Tibial artery (tissue), 4 donors: ENCODE measurements at regions not wholly inside any gene's neighbourhood (a gene's known extent, or its start where the extent isn't known, plus 50 kb on each side); places are given as distances from the start of the nearest gene placed in this dataset.

Experiments used
- DNase-seq, 2 donors: peaks; one replicate each; pipeline ENCODE4 v3.0.0-alpha.2; 2019
- H3K27ac ChIP-seq, 2 donors: fragments of 200-600 bp; sonication (generic) in 1 of 2; 1 replicate in 1 of 2; 2 replicates in 1 of 2; pipeline ENCODE4 v1.5.1; 2018 to 2019; ENCODE audit warnings: mild to moderate bottlenecking in 1 of 2
- H3K27me3 ChIP-seq, 2 donors: fragments of 200-600 bp; sonication (generic) in 1 of 2; one replicate each; pipeline versions ENCODE4 v1.5.1 to v1.6.0; 2016 to 2019
- H3K36me3 ChIP-seq, 3 donors: fragments of 200-600 bp; sonication (generic) in 2 of 3; one replicate each; pipeline ENCODE4 v1.5.1; 2016 to 2019; ENCODE audit warnings: mild to moderate bottlenecking in 2 of 3
- H3K4me1 ChIP-seq, 4 donors: fragments of 200-600 bp; sonication (generic) in 2 of 4; 1 replicate in 3 of 4; 2 replicates in 1 of 4; pipeline ENCODE4 v1.5.1; 2016 to 2019
- H3K4me3 ChIP-seq, 2 donors: fragments of 200-600 bp; sonication (generic) in 1 of 2; 1 replicate in 1 of 2; 2 replicates in 1 of 2; pipeline ENCODE4 v1.5.1; 2018 to 2019; ENCODE audit warnings: mild to moderate bottlenecking in 2 of 2
- H3K9me3 ChIP-seq, 3 donors: fragments of 200-600 bp; sonication (generic) in 1 of 3; one replicate each; pipeline ENCODE4 v1.5.1; 2016 to 2019
- intact Hi-C: fragments of 100-400 bp; cut with DNase I; formaldehyde crosslinking; loops from one replicate; pipeline ENCODE4 v1.15.0; 2023; ENCODE audit warnings: low total_unique reads
- TF ChIP-seq, protein P1 (sequence below), 2 experiments: fragments of 200-600 bp in 1 of 2; fragments of 450-650 bp in 1 of 2; IDR thresholded peaks; one replicate each; pipeline ENCODE4 v1.5.1; 2017 to 2019; ENCODE audit warnings: antibody characterized with exemption in 2 of 2, mild to moderate bottlenecking in 1 of 2, moderate library complexity in 1 of 2

GRCh38 chr17:52213451-52213850 is 54.9 kb upstream of the CA10 start:
- Histone ChIP-seq H3K4me1 (no peaks in the 10 kb centered on the region), H3K4me3 (no peak overlapping the region), H3K27ac (no peak overlapping the region), H3K27me3 (no peaks in the 10 kb centered on the region), H3K9me3 (no peaks in the 10 kb centered on the region), H3K36me3 (no peaks in the 10 kb centered on the region)
- intact Hi-C loops: no loop called here
- DNase-seq: no peak
- TF ChIP-seq, protein P1, sequence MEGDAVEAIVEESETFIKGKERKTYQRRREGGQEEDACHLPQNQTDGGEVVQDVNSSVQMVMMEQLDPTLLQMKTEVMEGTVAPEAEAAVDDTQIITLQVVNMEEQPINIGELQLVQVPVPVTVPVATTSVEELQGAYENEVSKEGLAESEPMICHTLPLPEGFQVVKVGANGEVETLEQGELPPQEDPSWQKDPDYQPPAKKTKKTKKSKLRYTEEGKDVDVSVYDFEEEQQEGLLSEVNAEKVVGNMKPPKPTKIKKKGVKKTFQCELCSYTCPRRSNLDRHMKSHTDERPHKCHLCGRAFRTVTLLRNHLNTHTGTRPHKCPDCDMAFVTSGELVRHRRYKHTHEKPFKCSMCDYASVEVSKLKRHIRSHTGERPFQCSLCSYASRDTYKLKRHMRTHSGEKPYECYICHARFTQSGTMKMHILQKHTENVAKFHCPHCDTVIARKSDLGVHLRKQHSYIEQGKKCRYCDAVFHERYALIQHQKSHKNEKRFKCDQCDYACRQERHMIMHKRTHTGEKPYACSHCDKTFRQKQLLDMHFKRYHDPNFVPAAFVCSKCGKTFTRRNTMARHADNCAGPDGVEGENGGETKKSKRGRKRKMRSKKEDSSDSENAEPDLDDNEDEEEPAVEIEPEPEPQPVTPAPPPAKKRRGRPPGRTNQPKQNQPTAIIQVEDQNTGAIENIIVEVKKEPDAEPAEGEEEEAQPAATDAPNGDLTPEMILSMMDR (IDR thresholded peaks at IDR 0.05): no peak

DNA sequence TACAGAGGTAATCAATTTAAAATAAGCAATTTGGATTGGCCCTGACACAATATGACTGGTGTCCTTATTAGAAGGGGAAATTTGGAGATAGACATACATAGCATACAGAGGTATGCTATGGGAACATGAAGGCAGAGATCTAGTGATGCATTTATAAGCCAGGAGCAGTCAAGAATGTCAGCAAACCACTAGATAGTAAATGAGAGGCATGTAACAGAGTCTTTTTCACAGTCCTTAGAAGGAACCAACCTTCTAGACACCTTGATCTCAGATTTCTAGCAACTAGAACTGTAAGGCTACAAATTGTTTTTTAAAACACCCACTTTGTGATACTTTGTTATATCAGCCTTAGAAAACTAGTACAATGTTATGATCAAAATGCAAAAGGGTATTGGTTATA is 54.3 kb upstream of the CA10 start:
- no peak for DNase-seq
- no peaks in the 10 kb centered on the region for H3K27me3 ChIP-seq
- TF ChIP-seq, protein P1 (IDR thresholded peaks at IDR 0.05): no peak
- intact Hi-C loops: no loop called here
- no peaks in the 10 kb centered on the region for H3K36me3 ChIP-seq
- no peak overlapping the region for H3K27ac ChIP-seq
- H3K4me3 ChIP-seq: no peak overlapping the region
- H3K9me3 ChIP-seq: no peaks in the 10 kb centered on the region
- no peaks in the 10 kb centered on the region for H3K4me1 ChIP-seq

- intact Hi-C loops: no loop called here
- H3K4me1 ChIP-seq: no peaks in the 10 kb centered on the region
- no peaks in the 10 kb centered on the region for H3K9me3 ChIP-seq
- H3K27me3 ChIP-seq: no peaks in the 10 kb centered on the region
- no peaks in the 10 kb centered on the region for H3K36me3 ChIP-seq
- DNase-seq: no peak
- no peak overlapping the region for H3K27ac ChIP-seq
- TF ChIP-seq, protein P1 (IDR thresholded peaks at IDR 0.05): no peak
- H3K4me3 ChIP-seq: no peak overlapping the region
These were observed 51.0 kb upstream of the CA10 start for GRCh38 chr17:52209507-52209906.
